ENCODE measurements at regions not wholly inside any gene's neighbourhood (a gene's known extent, or its start where the extent isn't known, plus 50 kb on each side); places are given as distances from the start of the nearest gene placed in this dataset.

- H3K4me2 ChIP-seq = no peak overlapping the region
- DNase-seq (ENCODE audit: low spot score) = no peak
- H3K79me2 ChIP-seq = no peaks in the 10 kb centered on the region
- no peak overlapping the region for H3K27ac ChIP-seq
- no peak overlapping the region for H2AFZ ChIP-seq
- WGBS (ENCODE audit: low lambda C conversion rate, missing lambda C conversion rate) = 96% methylated on average over 4 of the region's 4 CpGs
- H3K4me1 ChIP-seq (ENCODE audit: insufficient read depth) = no peaks in the 10 kb centered on the region
- H4K20me1 ChIP-seq (ENCODE audit: insufficient read depth, poor library complexity, severe bottlenecking) = no peaks in the 10 kb centered on the region
- no peaks in the 10 kb centered on the region for H3K9me3 ChIP-seq (ENCODE audit: low read depth)
- H3K4me3 ChIP-seq = no peak overlapping the region
- no peaks in the 10 kb centered on the region for H3K9me2 ChIP-seq (replicated peaks; ENCODE audit: insufficient read depth)
- TF ChIP-seq EZH2 (IDR thresholded peaks at IDR 0.05; ENCODE audit: borderline replicate concordance) = no peak
- no peak for TF ChIP-seq EZH2phosphoT487 (IDR thresholded peaks at IDR 0.05; ENCODE audit: low read depth, severe bottlenecking, unreplicated experiment)
- no peak for TF ChIP-seq CTCF (IDR thresholded peaks at IDR 0.05; ENCODE audit: poor library complexity)
- no peaks in the 10 kb centered on the region for H3K27me3 ChIP-seq
- H3K36me3 ChIP-seq (replicated peaks; ENCODE audit: insufficient read depth, low read depth) = no peaks in the 10 kb centered on the region
These were observed 89.9 kb upstream of the HPCAL1 start for GRCh38 chr2:10212827-10213226.

GRCh38 chr2:10214179-10214578 lies 88.5 kb upstream of the HPCAL1 start:
- H2AFZ ChIP-seq = no peak overlapping the region
- H3K27ac ChIP-seq = no peak overlapping the region
- 94% methylated on average over 8 of the region's 8 CpGs for WGBS (ENCODE audit: low lambda C conversion rate, missing lambda C conversion rate)
- no peaks in the 10 kb centered on the region for H3K4me1 ChIP-seq (ENCODE audit: insufficient read depth)
- TF ChIP-seq EZH2phosphoT487 (IDR thresholded peaks at IDR 0.05; ENCODE audit: low read depth, severe bottlenecking, unreplicated experiment) (no peak), EZH2 (IDR thresholded peaks at IDR 0.05; ENCODE audit: borderline replicate concordance) (no peak), CTCF (IDR thresholded peaks at IDR 0.05; ENCODE audit: poor library complexity) (no peak)
- H3K27me3 ChIP-seq = no peaks in the 10 kb centered on the region
- no peak overlapping the region for H3K4me2 ChIP-seq
- no peaks in the 10 kb centered on the region for H3K79me2 ChIP-seq
- no peak for DNase-seq (ENCODE audit: low spot score)
- no peaks in the 10 kb centered on the region for H3K36me3 ChIP-seq (replicated peaks; ENCODE audit: insufficient read depth, low read depth)
- no peak overlapping the region for H3K4me3 ChIP-seq
- no peaks in the 10 kb centered on the region for H4K20me1 ChIP-seq (ENCODE audit: insufficient read depth, poor library complexity, severe bottlenecking)
- H3K9me3 ChIP-seq (ENCODE audit: low read depth) = no peaks in the 10 kb centered on the region
- H3K9me2 ChIP-seq (replicated peaks; ENCODE audit: insufficient read depth) = no peaks in the 10 kb centered on the region

GRCh38 chr2:10215393-10215935 lies 87.2 kb upstream of the HPCAL1 start:
- no peaks in the 10 kb centered on the region for H3K9me3 ChIP-seq (ENCODE audit: low read depth)
- no peaks in the 10 kb centered on the region for H4K20me1 ChIP-seq (ENCODE audit: insufficient read depth, poor library complexity, severe bottlenecking)
- H3K9me2 ChIP-seq (replicated peaks; ENCODE audit: insufficient read depth) = no peaks in the 10 kb centered on the region
- DNase-seq (ENCODE audit: low spot score) = no peak
- no peaks in the 10 kb centered on the region for H3K4me1 ChIP-seq (ENCODE audit: insufficient read depth)
- WGBS (ENCODE audit: low lambda C conversion rate, missing lambda C conversion rate) = 96% methylated on average over 7 of the region's 7 CpGs
- no peak overlapping the region for H2AFZ ChIP-seq
- TF ChIP-seq EZH2 (IDR thresholded peaks at IDR 0.05; ENCODE audit: borderline replicate concordance) (no peak), EZH2phosphoT487 (IDR thresholded peaks at IDR 0.05; ENCODE audit: low read depth, severe bottlenecking, unreplicated experiment) (no peak), CTCF (IDR thresholded peaks at IDR 0.05; ENCODE audit: poor library complexity) (no peak)
- no peaks in the 10 kb centered on the region for H3K27me3 ChIP-seq
- no peaks in the 10 kb centered on the region for H3K79me2 ChIP-seq
- no peak overlapping the region for H3K4me2 ChIP-seq
- H3K4me3 ChIP-seq = no peak overlapping the region
- no peak overlapping the region for H3K27ac ChIP-seq
- H3K36me3 ChIP-seq (replicated peaks; ENCODE audit: insufficient read depth, low read depth) = no peaks in the 10 kb centered on the region

Measured in hepatocyte (in vitro differentiated cells).